DND-41 (cell line): ENCODE measurements at regions not wholly inside any gene's neighbourhood (a gene's known extent, or its start where the extent isn't known, plus 50 kb on each side); places are given as distances from the start of the nearest gene placed in this dataset.

Experiments used
- CTCF ChIP-seq: IDR thresholded peaks from 2 replicates; pipeline ENCODE4 v1.5.1; 2012; ENCODE audit warnings: borderline replicate concordance, low read length, moderate library complexity, mild to moderate bottlenecking; ENCODE audit not compliant: poor library complexity, severe bottlenecking; ENCODE audit errors: extremely low read depth
- EZH2 ChIP-seq: IDR thresholded peaks from 3 replicates; pipeline ENCODE4 v1.6.1; 2012; ENCODE audit warnings: borderline replicate concordance, low read depth, mild to moderate bottlenecking, moderate library complexity, low read length, inconsistent platforms; ENCODE audit not compliant: severe bottlenecking

- TF ChIP-seq CTCF, result no peak
- no peak for TF ChIP-seq EZH2
Measured at GRCh38 chr17:77320485-77321256, 179.9 kb downstream of the SEC14L1 start.
